ENCODE measurements at regions not wholly inside any gene's neighbourhood (a gene's known extent, or its start where the extent isn't known, plus 50 kb on each side); places are given as distances from the start of the nearest gene placed in this dataset.

GRCh38 chr14:71339650-71340415 lies 432.6 kb downstream of the PCNX1 start:
- 0 out of 2 replicates have a peak, but pooled peaks cover 8% of the 10 kb centered on the region for H3K9me2 ChIP-seq (ENCODE audit: insufficient read depth)
- no peak for TF ChIP-seq CREB1 (CRISPR knock-in tag; IDR thresholded peaks at IDR 0.05; ENCODE audit: low read depth)
- no peak for TF ChIP-seq NANOG (IDR thresholded peaks at IDR 0.05; ENCODE audit: borderline replicate concordance)
- no peak overlapping the region for H3K4me3 ChIP-seq
- no peak overlapping the region for H3K27ac Mint-ChIP-seq
- no peak overlapping the region for H3K4me3 Mint-ChIP-seq
- no peak overlapping the region for H3K27ac ChIP-seq (ENCODE audit: low read depth)
- no peaks in the 10 kb centered on the region for H3F3A ChIP-seq (replicated peaks; ENCODE audit: low read depth)
- H3K79me2 ChIP-seq (replicated peaks; ENCODE audit: insufficient read depth) = peaks cover 100% of the 10 kb centered on the region
- H3K9me3 Mint-ChIP-seq = no peaks in the 10 kb centered on the region; the same call in 1 of the 3 replicates
- peaks cover 20% of the 10 kb centered on the region for H4K20me1 ChIP-seq (replicated peaks; ENCODE audit: insufficient read depth)
- no peak for DNase-seq (ENCODE audit: low spot score)
- no peak overlapping the region for H3K4me2 ChIP-seq
- no peaks in the 10 kb centered on the region for H3K27me3 ChIP-seq (ENCODE audit: insufficient read depth)
- ATAC-seq = no peak
- H3K4me1 ChIP-seq (ENCODE audit: insufficient read depth) = no peaks in the 10 kb centered on the region
- no peaks in the 10 kb centered on the region for H3K36me3 ChIP-seq (ENCODE audit: insufficient read depth)
- peaks cover 9% of the 10 kb centered on the region for H3K36me3 Mint-ChIP-seq (ENCODE audit: low read depth)
- peaks cover 16% of the 10 kb centered on the region for H3K4me1 Mint-ChIP-seq
- H3K27me3 Mint-ChIP-seq (ENCODE audit: insufficient read depth, low read depth, poor library complexity) = peaks cover 2% of the 10 kb centered on the region
- no peak overlapping the region for H2AFZ ChIP-seq

- H3K4me3 Mint-ChIP-seq = no peak overlapping the region
- DNase-seq (ENCODE audit: low spot score) = no peak
- Histone ChIP-seq H3K4me1 (ENCODE audit: insufficient read depth) (no peaks in the 10 kb centered on the region), H4K20me1 (replicated peaks; ENCODE audit: insufficient read depth) (peaks cover 20% of the 10 kb centered on the region), H3K27ac (ENCODE audit: low read depth) (no peak overlapping the region), H2AFZ (no peak overlapping the region), H3K27me3 (ENCODE audit: insufficient read depth) (no peaks in the 10 kb centered on the region), H3K79me2 (replicated peaks; ENCODE audit: insufficient read depth) (peaks cover 100% of the 10 kb centered on the region), H3K36me3 (ENCODE audit: insufficient read depth) (no peaks in the 10 kb centered on the region), H3K4me2 (no peak overlapping the region), H3K9me2 (ENCODE audit: insufficient read depth) (0 out of 2 replicates have a peak, but pooled peaks cover 8% of the 10 kb centered on the region), H3K4me3 (no peak overlapping the region), H3F3A (replicated peaks; ENCODE audit: low read depth) (no peaks in the 10 kb centered on the region)
- no peak overlapping the region for H3K27ac Mint-ChIP-seq
- no peak for ATAC-seq
- peaks cover 2% of the 10 kb centered on the region for H3K27me3 Mint-ChIP-seq (ENCODE audit: insufficient read depth, low read depth, poor library complexity)
- no peaks in the 10 kb centered on the region; the same call in 1 of the 3 replicates for H3K9me3 Mint-ChIP-seq
- H3K4me1 Mint-ChIP-seq = peaks cover 20% of the 10 kb centered on the region
- H3K36me3 Mint-ChIP-seq (ENCODE audit: low read depth) = peaks cover 9% of the 10 kb centered on the region
- TF ChIP-seq, protein P1, sequence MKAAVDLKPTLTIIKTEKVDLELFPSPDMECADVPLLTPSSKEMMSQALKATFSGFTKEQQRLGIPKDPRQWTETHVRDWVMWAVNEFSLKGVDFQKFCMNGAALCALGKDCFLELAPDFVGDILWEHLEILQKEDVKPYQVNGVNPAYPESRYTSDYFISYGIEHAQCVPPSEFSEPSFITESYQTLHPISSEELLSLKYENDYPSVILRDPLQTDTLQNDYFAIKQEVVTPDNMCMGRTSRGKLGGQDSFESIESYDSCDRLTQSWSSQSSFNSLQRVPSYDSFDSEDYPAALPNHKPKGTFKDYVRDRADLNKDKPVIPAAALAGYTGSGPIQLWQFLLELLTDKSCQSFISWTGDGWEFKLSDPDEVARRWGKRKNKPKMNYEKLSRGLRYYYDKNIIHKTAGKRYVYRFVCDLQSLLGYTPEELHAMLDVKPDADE (IDR thresholded peaks at IDR 0.05) = no peak
- no peak for TF ChIP-seq POLR2AphosphoS5 (IDR thresholded peaks at IDR 0.05; ENCODE audit: low read depth)
- TF ChIP-seq REST (IDR thresholded peaks at IDR 0.05; ENCODE audit: unreplicated experiment) = no peak
- no peak for TF ChIP-seq JUNB (IDR thresholded peaks at IDR 0.05; ENCODE audit: unreplicated experiment)
- no peak for TF ChIP-seq ZNF331 (CRISPR knock-in tag; IDR thresholded peaks at IDR 0.05; ENCODE audit: low read depth)
- no peak for TF ChIP-seq EZH2 (IDR thresholded peaks at IDR 0.05; ENCODE audit: low read depth, unreplicated experiment)
- TF ChIP-seq, protein P2, sequence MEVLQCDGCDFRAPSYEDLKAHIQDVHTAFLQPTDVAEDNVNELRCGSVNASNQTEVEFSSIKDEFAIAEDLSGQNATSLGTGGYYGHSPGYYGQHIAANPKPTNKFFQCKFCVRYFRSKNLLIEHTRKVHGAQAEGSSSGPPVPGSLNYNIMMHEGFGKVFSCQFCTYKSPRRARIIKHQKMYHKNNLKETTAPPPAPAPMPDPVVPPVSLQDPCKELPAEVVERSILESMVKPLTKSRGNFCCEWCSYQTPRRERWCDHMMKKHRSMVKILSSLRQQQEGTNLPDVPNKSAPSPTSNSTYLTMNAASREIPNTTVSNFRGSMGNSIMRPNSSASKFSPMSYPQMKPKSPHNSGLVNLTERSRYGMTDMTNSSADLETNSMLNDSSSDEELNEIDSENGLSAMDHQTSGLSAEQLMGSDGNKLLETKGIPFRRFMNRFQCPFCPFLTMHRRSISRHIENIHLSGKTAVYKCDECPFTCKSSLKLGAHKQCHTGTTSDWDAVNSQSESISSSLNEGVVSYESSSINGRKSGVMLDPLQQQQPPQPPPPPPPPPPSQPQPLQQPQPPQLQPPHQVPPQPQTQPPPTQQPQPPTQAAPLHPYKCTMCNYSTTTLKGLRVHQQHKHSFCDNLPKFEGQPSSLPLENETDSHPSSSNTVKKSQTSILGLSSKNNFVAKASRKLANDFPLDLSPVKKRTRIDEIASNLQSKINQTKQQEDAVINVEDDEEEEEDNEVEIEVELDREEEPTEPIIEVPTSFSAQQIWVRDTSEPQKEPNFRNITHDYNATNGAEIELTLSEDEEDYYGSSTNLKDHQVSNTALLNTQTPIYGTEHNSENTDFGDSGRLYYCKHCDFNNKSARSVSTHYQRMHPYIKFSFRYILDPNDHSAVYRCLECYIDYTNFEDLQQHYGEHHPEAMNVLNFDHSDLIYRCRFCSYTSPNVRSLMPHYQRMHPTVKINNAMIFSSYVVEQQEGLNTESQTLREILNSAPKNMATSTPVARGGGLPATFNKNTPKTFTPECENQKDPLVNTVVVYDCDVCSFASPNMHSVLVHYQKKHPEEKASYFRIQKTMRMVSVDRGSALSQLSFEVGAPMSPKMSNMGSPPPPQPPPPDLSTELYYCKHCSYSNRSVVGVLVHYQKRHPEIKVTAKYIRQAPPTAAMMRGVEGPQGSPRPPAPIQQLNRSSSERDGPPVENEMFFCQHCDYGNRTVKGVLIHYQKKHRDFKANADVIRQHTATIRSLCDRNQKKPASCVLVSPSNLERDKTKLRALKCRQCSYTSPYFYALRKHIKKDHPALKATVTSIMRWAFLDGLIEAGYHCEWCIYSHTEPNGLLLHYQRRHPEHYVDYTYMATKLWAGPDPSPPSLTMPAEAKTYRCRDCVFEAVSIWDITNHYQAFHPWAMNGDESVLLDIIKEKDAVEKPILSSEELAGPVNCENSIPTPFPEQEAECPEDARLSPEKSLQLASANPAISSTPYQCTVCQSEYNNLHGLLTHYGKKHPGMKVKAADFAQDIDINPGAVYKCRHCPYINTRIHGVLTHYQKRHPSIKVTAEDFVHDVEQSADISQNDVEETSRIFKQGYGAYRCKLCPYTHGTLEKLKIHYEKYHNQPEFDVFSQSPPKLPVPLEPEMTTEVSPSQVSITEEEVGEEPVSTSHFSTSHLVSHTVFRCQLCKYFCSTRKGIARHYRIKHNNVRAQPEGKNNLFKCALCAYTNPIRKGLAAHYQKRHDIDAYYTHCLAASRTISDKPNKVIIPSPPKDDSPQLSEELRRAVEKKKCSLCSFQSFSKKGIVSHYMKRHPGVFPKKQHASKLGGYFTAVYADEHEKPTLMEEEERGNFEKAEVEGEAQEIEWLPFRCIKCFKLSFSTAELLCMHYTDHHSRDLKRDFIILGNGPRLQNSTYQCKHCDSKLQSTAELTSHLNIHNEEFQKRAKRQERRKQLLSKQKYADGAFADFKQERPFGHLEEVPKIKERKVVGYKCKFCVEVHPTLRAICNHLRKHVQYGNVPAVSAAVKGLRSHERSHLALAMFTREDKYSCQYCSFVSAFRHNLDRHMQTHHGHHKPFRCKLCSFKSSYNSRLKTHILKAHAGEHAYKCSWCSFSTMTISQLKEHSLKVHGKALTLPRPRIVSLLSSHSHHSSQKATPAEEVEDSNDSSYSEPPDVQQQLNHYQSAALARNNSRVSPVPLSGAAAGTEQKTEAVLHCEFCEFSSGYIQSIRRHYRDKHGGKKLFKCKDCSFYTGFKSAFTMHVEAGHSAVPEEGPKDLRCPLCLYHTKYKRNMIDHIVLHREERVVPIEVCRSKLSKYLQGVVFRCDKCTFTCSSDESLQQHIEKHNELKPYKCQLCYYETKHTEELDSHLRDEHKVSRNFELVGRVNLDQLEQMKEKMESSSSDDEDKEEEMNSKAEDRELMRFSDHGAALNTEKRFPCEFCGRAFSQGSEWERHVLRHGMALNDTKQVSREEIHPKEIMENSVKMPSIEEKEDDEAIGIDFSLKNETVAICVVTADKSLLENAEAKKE (CRISPR knock-in tag; IDR thresholded peaks at IDR 0.05) = no peak
- no peak for TF ChIP-seq ZNF114 (CRISPR knock-in tag; IDR thresholded peaks at IDR 0.05)
- TF ChIP-seq NANOG (IDR thresholded peaks at IDR 0.05; ENCODE audit: borderline replicate concordance) = no peak
- TF ChIP-seq CREB1 (CRISPR knock-in tag; IDR thresholded peaks at IDR 0.05; ENCODE audit: low read depth) = no peak
Measured at GRCh38 chr14:71341156-71341555, 433.9 kb downstream of the PCNX1 start.

Measured in GM23338 (cell line).